Sigmoid colon (tissue), 6 donors: ENCODE measurements at regions not wholly inside any gene's neighbourhood (a gene's known extent, or its start where the extent isn't known, plus 50 kb on each side); places are given as distances from the start of the nearest gene placed in this dataset.

ENCODE experiments used
- DNase-seq: peaks from one replicate; pipeline ENCODE4 v3.0.0-alpha.2; 2019
- H3K27ac ChIP-seq, 4 donors: fragments of 200-600 bp; sonication (generic); one replicate each; pipeline ENCODE4 v1.5.1; 2016 to 2019; ENCODE audit warnings: mild to moderate bottlenecking in 1 of 4
- H3K27me3 ChIP-seq, 3 donors: fragments of 200-600 bp; sonication (generic); one replicate each; pipeline ENCODE4 v1.5.1; 2019; ENCODE audit warnings: mild to moderate bottlenecking in 1 of 3
- H3K36me3 ChIP-seq, 4 donors: fragments of 200-600 bp; sonication (generic); one replicate each; pipeline ENCODE4 v1.5.1; 2016 to 2019
- H3K4me1 ChIP-seq, 4 donors: fragments of 200-600 bp; sonication (generic); one replicate each; pipeline ENCODE4 v1.5.1; 2017 to 2019
- H3K4me3 ChIP-seq, 4 donors: fragments of 200-600 bp; sonication (generic); one replicate each; pipeline ENCODE4 v1.5.1; 2017 to 2019; ENCODE audit warnings: mild to moderate bottlenecking in 2 of 4, moderate library complexity in 1 of 4
- H3K9me3 ChIP-seq, 4 donors: fragments of 200-600 bp in 3 of 4; sonication (generic) in 3 of 4; one replicate each; pipeline versions ENCODE4 v1.5.1 to v1.6.1; 2013 to 2019
- CTCF ChIP-seq, 4 experiments: fragments of 450-650 bp in 3 of 4; fragments of 200-600 bp in 1 of 4; IDR thresholded peaks; one replicate each; pipeline ENCODE4 v1.5.1; 2016 to 2019; ENCODE audit warnings: antibody characterized with exemption in 4 of 4, mild to moderate bottlenecking in 3 of 4, moderate library complexity in 2 of 4
- EP300 ChIP-seq, 4 donors: sonication (generic); formaldehyde crosslinking; IDR thresholded peaks; one replicate each; pipeline ENCODE4 v1.6.1; 2017; ENCODE audit warnings: antibody characterized with exemption in 4 of 4
- POLR2A ChIP-seq, 2 donors: fragments of 450-650 bp; IDR thresholded peaks; one replicate each; pipeline ENCODE4 v1.6.1; 2016; ENCODE audit warnings: antibody characterized with exemption in 2 of 2, mild to moderate bottlenecking in 2 of 2, moderate library complexity in 2 of 2
- POLR2AphosphoS5 ChIP-seq, 4 donors: sonication (generic); formaldehyde crosslinking; IDR thresholded peaks; one replicate each; pipeline ENCODE4 v1.6.1; 2017; ENCODE audit warnings: antibody characterized with exemption in 4 of 4
- WGBS, 2 donors: extraction: QIAGEN DNeasy Blood & Tissue Kit; methylation state at CpG; one replicate each; pipeline ENCODE4 v1.1.7; 2013; 5-methylcytosine and 5-hydroxymethylcytosine counted together
- intact Hi-C: fragments of 100-400 bp; cut with DNase I; formaldehyde crosslinking; loops from one replicate; pipeline ENCODE4 v1.15.1; 2023
- donor health status: healthy with polysubstance abuse.
- donor health status: healthy.

DNA sequence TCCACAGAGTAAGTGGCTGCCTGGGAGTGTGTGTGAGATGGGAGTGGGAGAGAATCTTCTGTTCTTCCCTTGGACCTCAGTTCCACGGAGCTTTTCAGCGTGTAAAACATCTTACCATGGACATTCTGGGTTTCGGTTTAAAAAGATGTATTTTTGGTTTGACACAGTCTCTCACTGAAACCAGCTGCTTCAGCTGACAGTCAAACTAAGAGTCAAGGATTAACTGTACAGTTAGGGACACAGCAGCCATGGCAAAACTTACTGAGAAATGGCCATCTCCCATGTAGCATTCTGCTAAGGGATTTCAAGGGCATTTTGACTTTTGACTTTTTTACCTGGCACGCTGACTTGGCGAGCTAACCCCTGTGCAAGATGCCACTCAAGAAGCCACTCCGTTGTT lies 93.8 kb upstream of the IL12B start:
- Histone ChIP-seq H3K4me1 (no peaks in the 10 kb centered on the region), H3K27ac (no peak overlapping the region), H3K9me3 (no peaks in the 10 kb centered on the region), H3K4me3 (no peak overlapping the region), H3K27me3 (no peaks in the 10 kb centered on the region), H3K36me3 (no peaks in the 10 kb centered on the region)
- intact Hi-C loops = no loop called here
- 84 to 88% methylated on average over 6 of the region's 6 CpGs for WGBS, 2 donors
- TF ChIP-seq POLR2A (IDR thresholded peaks at IDR 0.05) (no peak), POLR2AphosphoS5 (IDR thresholded peaks at IDR 0.05) (no peak), EP300 (IDR thresholded peaks at IDR 0.05) (no peak), CTCF (IDR thresholded peaks at IDR 0.05) (no peak)
- no peak for DNase-seq

DNA sequence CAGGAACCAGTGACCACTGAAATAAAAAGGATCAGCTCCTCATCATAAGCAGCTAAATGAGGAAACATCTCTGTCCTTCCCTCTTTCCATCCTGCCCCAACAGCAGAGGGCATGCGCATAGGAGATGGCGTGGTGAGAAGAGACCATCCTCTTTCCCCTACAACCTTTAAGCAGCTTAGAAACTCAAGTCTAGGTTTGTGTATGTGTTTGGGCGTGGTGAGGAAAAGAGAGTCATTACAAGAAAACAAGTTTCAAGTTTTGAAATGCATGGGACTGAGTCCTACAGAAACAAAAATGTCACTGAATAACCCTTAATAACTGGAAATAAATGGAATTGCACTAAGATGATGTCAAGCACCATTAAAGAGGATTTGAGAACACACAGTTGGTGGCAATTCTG lies 96.4 kb upstream of the IL12B start:
- H3K36me3 ChIP-seq = no peaks in the 10 kb centered on the region
- DNase-seq = no peak
- H3K27ac ChIP-seq = no peak overlapping the region
- no peaks in the 10 kb centered on the region for H3K9me3 ChIP-seq
- TF ChIP-seq CTCF (IDR thresholded peaks at IDR 0.05) (no peak), POLR2AphosphoS5 (IDR thresholded peaks at IDR 0.05) (no peak), POLR2A (IDR thresholded peaks at IDR 0.05) (no peak), EP300 (IDR thresholded peaks at IDR 0.05) (no peak)
- 85 to 92% methylated on average over 3 of the region's 3 CpGs for WGBS, 2 donors
- H3K27me3 ChIP-seq = no peaks in the 10 kb centered on the region
- H3K4me3 ChIP-seq = no peak overlapping the region
- no peaks in the 10 kb centered on the region for H3K4me1 ChIP-seq
- intact Hi-C loops = no loop called here

DNA sequence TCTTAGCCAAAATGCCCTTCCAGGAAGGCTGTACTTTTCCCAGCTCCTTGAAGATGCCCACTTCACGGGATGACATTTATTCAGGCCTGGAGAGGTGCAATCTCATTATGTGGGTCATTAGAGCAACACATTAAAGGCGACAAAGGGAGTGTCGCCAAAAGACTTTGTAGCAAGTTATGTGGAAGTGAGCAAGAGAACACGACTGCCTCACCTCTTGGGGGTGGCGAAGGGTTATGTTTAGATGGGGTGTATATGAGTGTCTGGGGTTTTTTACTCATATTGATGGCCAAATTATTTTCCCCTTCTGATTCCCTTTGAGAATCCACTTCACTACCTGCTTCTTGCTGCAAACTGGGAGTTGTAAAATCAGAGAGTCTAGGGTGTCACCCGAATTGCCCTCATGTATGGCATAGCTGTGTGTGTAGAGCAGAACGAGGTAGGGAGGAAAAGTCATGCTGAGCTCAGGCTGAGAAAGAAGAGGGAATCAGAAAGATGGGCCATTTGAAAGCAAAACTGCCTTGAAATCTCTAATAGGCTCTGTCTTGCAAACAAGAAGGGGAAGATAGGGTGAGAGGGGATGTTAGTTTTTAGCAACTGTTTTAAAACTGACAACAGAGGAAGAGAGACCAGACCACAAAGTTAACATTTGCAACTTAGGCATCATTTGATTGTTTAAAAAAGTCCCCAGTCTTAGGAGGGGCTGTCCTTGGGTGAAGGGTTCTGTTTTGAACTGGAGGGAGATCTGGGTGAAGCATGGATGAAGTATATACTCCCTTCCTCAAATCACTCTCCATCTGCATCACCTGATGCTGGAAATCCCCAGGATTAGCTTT lies 97.1 kb upstream of the IL12B start:
- no peak for DNase-seq
- Histone ChIP-seq H3K36me3 (no peaks in the 10 kb centered on the region), H3K4me3 (no peak overlapping the region), H3K9me3 (no peaks in the 10 kb centered on the region), H3K27ac (no peak overlapping the region), H3K27me3 (no peaks in the 10 kb centered on the region), H3K4me1 (no peaks in the 10 kb centered on the region)
- 53 to 60% methylated on average over 7 of the region's 7 CpGs for WGBS, 2 donors
- TF ChIP-seq POLR2AphosphoS5 (IDR thresholded peaks at IDR 0.05) = no peak
- TF ChIP-seq CTCF (IDR thresholded peaks at IDR 0.05) = no peak
- no peak for TF ChIP-seq EP300 (IDR thresholded peaks at IDR 0.05)
- TF ChIP-seq POLR2A (IDR thresholded peaks at IDR 0.05) = no peak
- intact Hi-C loops = no loop called here

DNA sequence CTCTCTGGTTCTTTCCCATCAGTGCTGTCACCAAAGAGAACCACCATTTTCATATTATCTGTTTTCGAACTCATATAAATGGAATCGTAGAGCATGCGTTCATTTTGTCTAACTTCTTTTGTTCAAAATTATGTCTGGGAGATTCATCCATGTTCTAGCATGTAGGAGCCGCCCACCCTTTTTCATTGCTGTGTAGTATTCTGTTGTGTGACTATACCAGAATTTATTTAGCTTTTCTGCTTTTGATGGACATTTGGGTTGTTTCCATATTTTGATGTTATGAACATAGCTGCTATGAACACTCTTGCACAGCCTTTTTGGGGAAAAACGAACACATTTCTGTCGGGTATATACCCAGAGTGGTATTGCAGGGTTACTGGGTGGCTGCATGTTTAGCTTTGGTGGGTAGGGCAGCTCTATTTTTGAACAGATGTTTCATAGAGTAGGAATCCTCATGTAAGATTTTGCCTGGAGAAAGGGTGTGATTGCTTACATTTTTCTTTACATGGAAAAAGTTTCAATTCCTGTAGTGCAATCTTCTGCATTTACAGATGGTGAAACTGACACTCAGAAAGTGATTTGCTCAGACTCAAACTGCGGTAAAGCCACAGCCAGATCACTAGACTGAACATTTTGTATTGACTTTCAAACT lies 100.2 kb upstream of the IL12B start:
- Histone ChIP-seq H3K4me1 (no peaks in the 10 kb centered on the region), H3K27ac (no peak overlapping the region), H3K36me3 (no peaks in the 10 kb centered on the region), H3K27me3 (no peaks in the 10 kb centered on the region), H3K4me3 (no peak overlapping the region), H3K9me3 (no peaks in the 10 kb centered on the region)
- TF ChIP-seq POLR2AphosphoS5 (IDR thresholded peaks at IDR 0.05) (no peak), EP300 (IDR thresholded peaks at IDR 0.05) (no peak), CTCF (IDR thresholded peaks at IDR 0.05) (no peak), POLR2A (IDR thresholded peaks at IDR 0.05) (no peak)
- intact Hi-C loops = no loop called here
- DNase-seq = no peak
- 86 to 92% methylated on average over 7 of the region's 7 CpGs for WGBS, 2 donors
